Neural cell (in vitro differentiated cells): ENCODE measurements at regions not wholly inside any gene's neighbourhood (a gene's known extent, or its start where the extent isn't known, plus 50 kb on each side); places are given as distances from the start of the nearest gene placed in this dataset.

Source experiments
- H2AFZ ChIP-seq: fragments of 200-600, 300-800 bp; sonication (generic), shearing (Covaris generic); 2 replicates; pipeline ENCODE4 v1.6.0; 2014; ENCODE audit warnings: low read depth, mild to moderate bottlenecking, antibody characterized with exemption, low read length, moderate library complexity
- H3F3A ChIP-seq: fragments of 200-600 bp; shearing (Covaris generic); 2 replicates; pipeline ENCODE4 v1.6.1; 2016; ENCODE audit warnings: mild to moderate bottlenecking, moderate library complexity, mixed read lengths, antibody characterized with exemption, low read length; ENCODE audit not compliant: insufficient read depth, poor library complexity, severe bottlenecking
- H3K27ac ChIP-seq: fragments of 200-600, 300-800 bp; sonication (generic), shearing (Covaris generic); 2 replicates; pipeline ENCODE4 v1.5.1; 2014; ENCODE audit warnings: mild to moderate bottlenecking, low read length, moderate library complexity
- H3K27me3 ChIP-seq: fragments of 300-800, 200-600 bp; sonication (generic), shearing (Covaris generic); 2 replicates; pipeline ENCODE4 v1.6.0; 2014; ENCODE audit warnings: mild to moderate bottlenecking, low read depth, low read length, moderate library complexity; ENCODE audit not compliant: insufficient read depth
- H3K36me3 ChIP-seq: fragments of 300-800, 200-600 bp; sonication (generic), shearing (Covaris generic); 2 replicates; pipeline ENCODE4 v1.5.1; 2014; ENCODE audit warnings: mild to moderate bottlenecking, antibody characterized with exemption, low read length, moderate library complexity; ENCODE audit not compliant: insufficient read depth
- H3K4me2 ChIP-seq: fragments of 300-800, 200-600 bp; sonication (generic), shearing (Covaris generic); 2 replicates; pipeline ENCODE4 v1.6.0; 2014; ENCODE audit warnings: mild to moderate bottlenecking, low read length
- H3K4me3 ChIP-seq: fragments of 300-800, 200-600 bp; sonication (generic), shearing (Covaris generic); 2 replicates; pipeline ENCODE4 v1.5.1; 2014; ENCODE audit warnings: mild to moderate bottlenecking, low read length, moderate library complexity
- H3K79me2 ChIP-seq: fragments of 200-600 bp; shearing (Covaris generic); replicated peaks from 2 replicates; pipeline ENCODE4 v1.6.0; 2014; ENCODE audit warnings: mild to moderate bottlenecking, low read length, moderate library complexity; ENCODE audit not compliant: insufficient read depth
- H3K9ac ChIP-seq: fragments of 300-800, 200-600 bp; sonication (generic), shearing (Covaris generic); 2 replicates; pipeline ENCODE4 v1.6.1; 2016; ENCODE audit warnings: mild to moderate bottlenecking, low read length, mixed read lengths
- H3K9me2 ChIP-seq: fragments of 200-600 bp; shearing (Covaris generic); 2 replicates; pipeline ENCODE4 v1.6.1; 2016; ENCODE audit warnings: mild to moderate bottlenecking, low read length, mixed read lengths; ENCODE audit not compliant: insufficient read depth
- H3K9me3 ChIP-seq: fragments of 200-600, 300-800 bp; sonication (generic), shearing (Covaris generic); 2 replicates; pipeline ENCODE4 v1.6.1; 2016; ENCODE audit warnings: mild to moderate bottlenecking, mixed run types, low read length, moderate library complexity, mixed read lengths
- H4K20me1 ChIP-seq: fragments of 200-600 bp; shearing (Covaris generic); 2 replicates; pipeline ENCODE4 v1.6.1; 2016; ENCODE audit warnings: mild to moderate bottlenecking, mixed run types; ENCODE audit not compliant: insufficient read depth
- CTCF ChIP-seq: fragments of 450-650 bp; IDR thresholded peaks from 2 replicates; pipeline ENCODE4 v1.5.1; 2014; ENCODE audit warnings: antibody characterized with exemption, mild to moderate bottlenecking, moderate library complexity; ENCODE audit not compliant: poor library complexity, severe bottlenecking
- EP300 ChIP-seq: fragments of 450-650 bp; conservative IDR thresholded peaks from 2 replicates; pipeline ENCODE4 v1.6.1; 2014; ENCODE audit warnings: antibody characterized with exemption, mild to moderate bottlenecking, moderate library complexity; ENCODE audit not compliant: poor library complexity, severe bottlenecking
- EZH2 ChIP-seq: fragments of 200-600, 300-800 bp; shearing (Covaris generic), sonication (generic); IDR thresholded peaks from 2 replicates; pipeline ENCODE4 v1.6.1; 2014; ENCODE audit warnings: antibody characterized with exemption, low read length, borderline replicate concordance, mild to moderate bottlenecking; ENCODE audit not compliant: insufficient read depth, poor library complexity, severe bottlenecking
- MXI1 ChIP-seq: fragments of 450-650 bp; conservative IDR thresholded peaks from 2 replicates; pipeline ENCODE4 v1.6.1; 2014; ENCODE audit warnings: antibody characterized with exemption, mild to moderate bottlenecking; ENCODE audit not compliant: poor library complexity, severe bottlenecking
- RAD21 ChIP-seq: fragments of 450-650 bp; conservative IDR thresholded peaks from 2 replicates; pipeline ENCODE4 v1.6.1; 2014; ENCODE audit warnings: antibody characterized with exemption, mild to moderate bottlenecking, moderate library complexity
- REST ChIP-seq: IDR thresholded peaks from 2 replicates; pipeline ENCODE4 v1.6.1; 2012; ENCODE audit warnings: borderline replicate concordance

GRCh38 chr11:69948256-69949141 lies 129.3 kb upstream of the FGF3 start:
- Histone ChIP-seq H3K36me3 (no peaks in the 10 kb centered on the region), H3K9me3 (no peaks in the 10 kb centered on the region), H3K27me3 (no peaks in the 10 kb centered on the region), H3F3A (no peaks in the 10 kb centered on the region), H3K9me2 (no peaks in the 10 kb centered on the region), H3K27ac (no peak overlapping the region), H2AFZ (no peak overlapping the region), H4K20me1 (no peaks in the 10 kb centered on the region), H3K9ac (no peak overlapping the region), H3K4me3 (no peak overlapping the region), H3K4me2 (no peak overlapping the region), H3K79me2 (no peaks in the 10 kb centered on the region)
- TF ChIP-seq CTCF, result no peak
- TF ChIP-seq EZH2, result no peak
- TF ChIP-seq MXI1, result no peak

GRCh38 chr11:69949327-69949726 lies 128.8 kb upstream of the ANO1 start:
- Histone ChIP-seq H3F3A (no peaks in the 10 kb centered on the region), H3K4me2 (no peak overlapping the region), H3K27ac (no peak overlapping the region), H3K4me3 (no peak overlapping the region), H3K9me2 (no peaks in the 10 kb centered on the region), H4K20me1 (no peaks in the 10 kb centered on the region), H3K27me3 (no peaks in the 10 kb centered on the region), H3K79me2 (no peaks in the 10 kb centered on the region), H2AFZ (no peak overlapping the region), H3K9ac (no peak overlapping the region), H3K9me3 (no peaks in the 10 kb centered on the region), H3K36me3 (no peaks in the 10 kb centered on the region)
- TF ChIP-seq REST (no peak), EP300 (no peak), RAD21 (no peak), EZH2 (no peak)

GRCh38 chr11:69950120-69950519 lies 128.0 kb upstream of the ANO1 start:
- H3K79me2 ChIP-seq, result no peaks in the 10 kb centered on the region
- no peaks in the 10 kb centered on the region for H3K27me3 ChIP-seq
- H3K27ac ChIP-seq, result no peak overlapping the region
- H3K9ac ChIP-seq, result no peak overlapping the region
- H3K9me3 ChIP-seq, result no peaks in the 10 kb centered on the region
- H2AFZ ChIP-seq, result no peak overlapping the region
- H3K4me3 ChIP-seq, result no peak overlapping the region
- H3F3A ChIP-seq, result no peaks in the 10 kb centered on the region
- no peaks in the 10 kb centered on the region for H4K20me1 ChIP-seq
- no peaks in the 10 kb centered on the region for H3K9me2 ChIP-seq
- no peak overlapping the region for H3K4me2 ChIP-seq
- no peaks in the 10 kb centered on the region for H3K36me3 ChIP-seq
- TF ChIP-seq EZH2 (no peak), CTCF (peak; percentile 23)
